Thoracic aorta (tissue), 2 donors: ENCODE measurements at regions not wholly inside any gene's neighbourhood (a gene's known extent, or its start where the extent isn't known, plus 50 kb on each side); places are given as distances from the start of the nearest gene placed in this dataset.

Experiments used
- ATAC-seq: fragments of 150-250 bp; one replicate; pipeline ENCODE4 v1.8.0; 2017; ENCODE audit warnings: low read depth; ENCODE audit not compliant: insufficient number of reproducible peaks, low FRiP score
- DNase-seq: peaks from one replicate; pipeline ENCODE4 v3.0.0-alpha.2; 2020; ENCODE audit warnings: low spot score
- H3K27ac ChIP-seq, 2 donors: fragments of 200-600 bp; sonication (generic); 1 replicate in 1 of 2; 2 replicates in 1 of 2; pipeline ENCODE4 v1.5.1; 2016; ENCODE audit warnings: mild to moderate bottlenecking in 2 of 2, moderate library complexity in 2 of 2
- H3K27me3 ChIP-seq: fragments of 200-600 bp; sonication (generic); replicated peaks from 2 replicates; pipeline ENCODE4 v1.6.0; 2016; ENCODE audit warnings: mild to moderate bottlenecking; ENCODE audit not compliant: insufficient read depth
- H3K36me3 ChIP-seq: fragments of 200-600 bp; sonication (generic); one replicate; pipeline ENCODE4 v1.5.1; 2016
- H3K4me1 ChIP-seq, 2 donors: fragments of 200-600 bp; sonication (generic); 1 replicate in 1 of 2; 2 replicates in 1 of 2; pipeline versions ENCODE4 v1.5.1 to v1.6.0; 2016; ENCODE audit warnings: low read depth in 2 of 2, mild to moderate bottlenecking in 1 of 2; ENCODE audit not compliant: control insufficient read depth in 1 of 2
- H3K4me3 ChIP-seq: fragments of 200-600 bp; sonication (generic); 2 replicates; pipeline ENCODE4 v1.5.1; 2016; ENCODE audit warnings: mild to moderate bottlenecking
- H3K9me3 ChIP-seq: fragments of 200-600 bp; sonication (generic); 2 replicates; pipeline ENCODE4 v1.5.1; 2016
- CTCF ChIP-seq: fragments of 200-600 bp; sonication (generic); IDR thresholded peaks from one replicate; pipeline ENCODE4 v1.5.1; 2019; ENCODE audit warnings: antibody characterized with exemption

DNA sequence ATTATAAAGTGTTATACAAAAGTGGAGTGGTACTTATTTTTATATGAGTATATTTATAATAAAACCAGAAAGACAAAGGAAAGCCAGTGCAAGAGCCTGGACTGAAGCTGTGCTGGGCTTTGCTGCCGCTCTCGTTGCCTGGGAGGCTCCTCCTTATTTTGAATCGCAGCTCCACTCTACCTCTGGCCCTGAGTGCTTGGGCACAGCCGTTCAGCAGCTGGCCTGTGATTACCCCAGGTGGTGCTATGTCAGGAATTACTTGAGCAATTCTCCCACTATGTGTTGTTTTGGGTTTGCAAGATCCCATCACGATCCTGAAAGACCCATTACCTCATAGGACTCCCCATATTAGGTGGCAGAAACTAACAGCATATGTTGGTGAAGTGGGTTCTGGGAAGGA, 53.0 kb upstream of the LCLAT1 start:
- no peaks in the 10 kb centered on the region for H3K9me3 ChIP-seq
- peaks cover 0 to 4% of the 10 kb centered on the region in 2 donors for H3K4me1 ChIP-seq
- H3K36me3 ChIP-seq, result no peaks in the 10 kb centered on the region
- H3K4me3 ChIP-seq, result no peak overlapping the region
- ATAC-seq, result no peak
- no peaks in the 10 kb centered on the region for H3K27me3 ChIP-seq
- TF ChIP-seq CTCF, result no peak
- no peak for DNase-seq
- no peak overlapping the region for H3K27ac ChIP-seq

DNA sequence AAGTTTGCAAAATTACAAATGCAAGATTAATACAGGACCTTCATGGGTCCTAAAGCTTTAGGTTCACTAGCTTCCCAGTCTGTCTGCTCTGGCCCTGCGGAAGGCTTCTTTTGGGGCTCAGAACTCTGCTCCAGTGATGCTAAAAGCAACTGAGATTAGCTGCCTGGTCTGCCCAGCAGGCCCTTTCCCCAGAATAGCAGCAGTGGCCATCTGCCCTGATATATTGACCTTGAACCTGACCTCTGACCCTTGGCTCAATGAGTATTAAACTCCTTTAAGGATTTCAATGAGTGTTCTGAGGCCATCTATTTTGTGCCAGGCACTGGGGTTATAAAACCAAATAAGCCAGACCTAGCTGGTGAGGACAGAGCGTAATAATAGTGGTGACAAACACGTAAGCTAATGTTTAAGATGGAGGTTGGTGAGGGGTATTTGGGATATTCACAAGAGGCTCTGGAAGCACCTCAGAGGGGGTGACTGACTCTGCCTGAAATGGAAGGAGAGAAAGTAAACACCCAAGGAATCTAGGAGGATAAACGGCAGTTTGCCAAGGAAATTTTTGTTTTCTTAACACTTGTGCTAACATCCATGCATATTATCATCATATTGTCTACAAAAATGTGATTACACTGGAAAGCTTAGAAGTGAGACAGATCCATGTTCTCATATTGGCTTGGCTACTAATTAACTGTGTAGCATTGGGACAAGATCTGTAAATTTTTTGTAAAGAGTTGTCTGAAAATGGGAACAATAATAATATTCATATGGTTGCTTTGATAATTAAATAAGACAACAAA, 50.4 kb upstream of the LCLAT1 start:
- Histone ChIP-seq H3K36me3 (no peaks in the 10 kb centered on the region), H3K4me1 (peaks cover 12 to 14% of the 10 kb centered on the region in 2 donors), H3K27me3 (no peaks in the 10 kb centered on the region), H3K27ac (no peak overlapping the region), H3K4me3 (no peak overlapping the region), H3K9me3 (no peaks in the 10 kb centered on the region)
- DNase-seq (no peak), ATAC-seq (no peak)
- no peak for TF ChIP-seq CTCF
